ENCODE measurements at regions not wholly inside any gene's neighbourhood (a gene's known extent, or its start where the extent isn't known, plus 50 kb on each side); places are given as distances from the start of the nearest gene placed in this dataset.
"Not testable (repeated sequence)": the region's sequence is repeated elsewhere in the genome, so short reads cannot be mapped to it uniquely, and the experiment has no call there.

- DNase-seq = no peak
Measured at GRCh38 chr16:85510041-85510659, 103.0 kb upstream of the GSE1 start.

- DNase-seq = no peak
Measured at GRCh38 chr16:85511938-85512807, 100.9 kb upstream of the GSE1 start.

GRCh38 chr16:85512808-85513115 lies 100.4 kb upstream of the GSE1 start:
- no peak for DNase-seq

GRCh38 chr16:85513180-85513579 lies 99.9 kb upstream of the GSE1 start:
- DNase-seq = no peak

- DNase-seq = no peak
Measured at GRCh38 chr16:85513649-85514048, 99.5 kb upstream of the GSE1 start.

GRCh38 chr16:85514295-85514597 lies 98.9 kb upstream of the GSE1 start:
- DNase-seq = no peak

GRCh38 chr16:85514598-85515318 lies 98.4 kb upstream of the GSE1 start:
- no peak for DNase-seq

- DNase-seq = no peak
Measured at GRCh38 chr16:85515319-85515745, 97.8 kb upstream of the GSE1 start.

GRCh38 chr16:85515830-85516397 lies 97.2 kb upstream of the GSE1 start:
- no peak for DNase-seq

GRCh38 chr16:85517154-85517553 lies 96.0 kb upstream of the GSE1 start:
- DNase-seq = no peak

GRCh38 chr16:85517563-85518179 lies 95.5 kb upstream of the GSE1 start:
- no peak for DNase-seq

GRCh38 chr16:85518398-85519049 lies 94.6 kb upstream of the GSE1 start:
- DNase-seq = no peak

- not testable (repeated sequence) for DNase-seq
Measured at GRCh38 chr16:85519050-85519440, 94.1 kb upstream of the GSE1 start.

GRCh38 chr16:85519540-85520231 lies 93.4 kb upstream of the GSE1 start:
- no peak for DNase-seq

- DNase-seq = no peak
Measured at GRCh38 chr16:85520853-85521521, 92.1 kb upstream of the GSE1 start.

- no peak for DNase-seq
Measured at GRCh38 chr16:85521552-85522307, 91.4 kb upstream of the GSE1 start.

GRCh38 chr16:85522308-85522841 lies 90.7 kb upstream of the GSE1 start:
- DNase-seq = no peak

- no peak for DNase-seq
Measured at GRCh38 chr16:85522842-85523601, 90.1 kb upstream of the GSE1 start.

GRCh38 chr16:85523602-85524364 lies 89.3 kb upstream of the GSE1 start:
- no peak for DNase-seq

All from activated CD4-positive, alpha-beta T cell treated with anti-CD3 and anti-CD28 coated beads, Interleukin-2, amount 50 U/mL, for 4 hours (primary cell).